22Rv1 (cell line): ENCODE measurements at regions not wholly inside any gene's neighbourhood (a gene's known extent, or its start where the extent isn't known, plus 50 kb on each side); places are given as distances from the start of the nearest gene placed in this dataset.

Source experiments
- H3K27ac ChIP-seq: fragments of 450-650 bp; 2 replicates; pipeline ENCODE4 v1.5.1; 2017
- ZFX ChIP-seq: fragments of 450-650 bp; IDR thresholded peaks from 2 replicates; pipeline ENCODE4 v1.6.1; 2017; ENCODE audit warnings: antibody characterized with exemption, borderline replicate concordance
- TF ChIP-seq, protein P1 (sequence below): fragments of 450-650 bp; IDR thresholded peaks from 2 replicates; pipeline ENCODE4 v1.5.1; 2017; ENCODE audit warnings: mild to moderate bottlenecking

DNA sequence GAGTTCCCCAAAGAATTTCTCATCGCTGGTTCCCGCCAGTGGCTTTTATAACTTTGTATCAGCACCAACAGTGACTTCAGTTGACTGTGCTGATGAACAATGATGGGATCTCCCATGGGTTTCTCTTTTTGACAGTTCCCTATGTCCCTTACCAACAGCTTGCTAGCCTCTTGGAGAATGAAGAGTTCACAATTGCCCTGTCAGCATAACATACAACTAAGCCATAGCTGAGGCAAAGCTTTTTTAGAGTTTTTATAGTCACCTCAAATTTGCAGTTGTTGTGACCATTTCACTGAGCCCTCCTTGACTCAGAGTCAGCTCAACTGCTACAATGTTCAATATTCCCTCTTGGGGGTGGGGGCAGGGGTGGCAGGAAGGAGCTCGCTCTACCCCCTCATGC, 179.8 kb downstream of the TFEC start:
- no peak overlapping the region for H3K27ac ChIP-seq
- TF ChIP-seq ZFX, result no peak
- TF ChIP-seq, protein P1, sequence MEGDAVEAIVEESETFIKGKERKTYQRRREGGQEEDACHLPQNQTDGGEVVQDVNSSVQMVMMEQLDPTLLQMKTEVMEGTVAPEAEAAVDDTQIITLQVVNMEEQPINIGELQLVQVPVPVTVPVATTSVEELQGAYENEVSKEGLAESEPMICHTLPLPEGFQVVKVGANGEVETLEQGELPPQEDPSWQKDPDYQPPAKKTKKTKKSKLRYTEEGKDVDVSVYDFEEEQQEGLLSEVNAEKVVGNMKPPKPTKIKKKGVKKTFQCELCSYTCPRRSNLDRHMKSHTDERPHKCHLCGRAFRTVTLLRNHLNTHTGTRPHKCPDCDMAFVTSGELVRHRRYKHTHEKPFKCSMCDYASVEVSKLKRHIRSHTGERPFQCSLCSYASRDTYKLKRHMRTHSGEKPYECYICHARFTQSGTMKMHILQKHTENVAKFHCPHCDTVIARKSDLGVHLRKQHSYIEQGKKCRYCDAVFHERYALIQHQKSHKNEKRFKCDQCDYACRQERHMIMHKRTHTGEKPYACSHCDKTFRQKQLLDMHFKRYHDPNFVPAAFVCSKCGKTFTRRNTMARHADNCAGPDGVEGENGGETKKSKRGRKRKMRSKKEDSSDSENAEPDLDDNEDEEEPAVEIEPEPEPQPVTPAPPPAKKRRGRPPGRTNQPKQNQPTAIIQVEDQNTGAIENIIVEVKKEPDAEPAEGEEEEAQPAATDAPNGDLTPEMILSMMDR, result no peak

DNA sequence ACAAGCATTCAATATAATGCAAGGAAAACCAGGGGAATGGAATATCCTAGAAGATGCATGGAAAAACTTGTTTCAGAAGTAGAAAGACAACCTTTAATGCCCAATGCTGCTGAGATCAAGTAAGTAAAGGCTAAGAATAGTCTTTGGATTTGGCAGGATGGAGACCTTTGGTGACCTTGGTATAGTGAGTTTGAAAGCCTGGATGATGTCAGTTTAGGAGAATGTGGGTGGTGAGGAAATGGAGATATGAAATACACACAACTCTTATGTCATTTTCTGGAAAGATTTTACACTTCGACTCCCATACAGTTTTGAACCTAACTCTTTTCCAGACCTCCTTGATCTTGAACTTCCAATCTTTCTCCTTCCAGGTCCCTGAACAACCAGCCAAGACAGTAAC, 185.7 kb downstream of the TFEC start:
- TF ChIP-seq ZFX, result no peak
- TF ChIP-seq, protein P1, result no peak
- no peak overlapping the region for H3K27ac ChIP-seq

DNA sequence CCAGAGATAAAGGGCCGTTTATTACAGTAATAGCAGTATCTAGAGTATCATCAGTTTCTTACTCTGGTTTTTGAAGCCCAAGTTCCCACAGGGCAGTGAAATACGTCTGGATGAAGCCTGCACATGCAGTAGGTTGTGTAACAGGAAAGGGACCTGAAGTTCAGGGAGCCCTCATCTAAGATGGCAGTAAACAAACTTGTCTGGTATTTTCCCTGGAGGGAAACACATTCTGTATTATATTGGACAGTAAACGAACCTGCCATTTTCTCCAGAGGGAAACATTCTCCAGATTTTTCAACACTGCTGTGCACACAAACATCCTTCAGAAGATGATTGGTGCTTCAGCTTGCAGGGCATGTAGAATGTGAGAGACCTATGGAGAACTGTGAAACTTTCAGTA, 189.9 kb downstream of the TFEC start:
- H3K27ac ChIP-seq, result no peak overlapping the region
- TF ChIP-seq, protein P1, result no peak
- no peak for TF ChIP-seq ZFX

DNA sequence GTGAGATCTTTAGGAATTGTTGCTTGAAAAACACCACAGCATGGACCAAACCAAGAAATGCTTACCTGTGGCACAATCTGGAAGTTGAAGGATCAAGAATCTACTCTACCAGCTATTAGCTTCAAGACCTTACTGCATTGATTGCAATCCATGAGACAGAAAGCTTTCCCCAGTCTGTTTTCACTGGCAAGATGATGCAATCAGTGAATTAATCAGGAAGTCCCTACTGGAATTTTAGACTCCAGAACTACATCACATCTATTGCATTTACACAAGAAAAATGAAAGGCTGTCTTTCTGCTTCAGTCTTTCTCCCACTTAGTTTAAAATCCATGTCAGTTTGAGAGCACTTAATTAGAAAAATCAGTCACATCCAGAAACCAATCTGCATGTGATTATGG, 191.7 kb downstream of the TFEC start:
- TF ChIP-seq, protein P1, result no peak
- no peak for TF ChIP-seq ZFX
- no peak overlapping the region for H3K27ac ChIP-seq

DNA sequence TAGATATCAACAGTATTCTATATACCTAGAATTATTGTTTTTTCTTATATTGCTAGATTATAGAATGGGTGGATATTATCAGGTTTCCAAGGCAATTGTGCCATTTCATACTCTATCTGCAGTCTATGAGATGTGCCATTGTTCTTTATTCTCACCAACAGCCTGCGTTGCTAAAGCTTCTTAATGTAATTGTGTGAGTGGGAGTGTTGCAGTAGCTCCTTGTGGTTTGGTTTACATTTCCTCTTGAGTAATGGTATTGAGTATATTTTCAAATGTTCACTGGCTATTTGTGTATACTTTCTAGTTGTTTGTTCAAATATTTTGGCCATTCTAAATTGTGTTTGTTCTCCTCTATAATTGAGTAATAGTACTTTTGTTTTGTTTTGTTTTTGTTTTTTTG, 199.2 kb downstream of the TFEC start:
- no peak overlapping the region for H3K27ac ChIP-seq
- TF ChIP-seq ZFX, result no peak
- TF ChIP-seq, protein P1, result no peak

DNA sequence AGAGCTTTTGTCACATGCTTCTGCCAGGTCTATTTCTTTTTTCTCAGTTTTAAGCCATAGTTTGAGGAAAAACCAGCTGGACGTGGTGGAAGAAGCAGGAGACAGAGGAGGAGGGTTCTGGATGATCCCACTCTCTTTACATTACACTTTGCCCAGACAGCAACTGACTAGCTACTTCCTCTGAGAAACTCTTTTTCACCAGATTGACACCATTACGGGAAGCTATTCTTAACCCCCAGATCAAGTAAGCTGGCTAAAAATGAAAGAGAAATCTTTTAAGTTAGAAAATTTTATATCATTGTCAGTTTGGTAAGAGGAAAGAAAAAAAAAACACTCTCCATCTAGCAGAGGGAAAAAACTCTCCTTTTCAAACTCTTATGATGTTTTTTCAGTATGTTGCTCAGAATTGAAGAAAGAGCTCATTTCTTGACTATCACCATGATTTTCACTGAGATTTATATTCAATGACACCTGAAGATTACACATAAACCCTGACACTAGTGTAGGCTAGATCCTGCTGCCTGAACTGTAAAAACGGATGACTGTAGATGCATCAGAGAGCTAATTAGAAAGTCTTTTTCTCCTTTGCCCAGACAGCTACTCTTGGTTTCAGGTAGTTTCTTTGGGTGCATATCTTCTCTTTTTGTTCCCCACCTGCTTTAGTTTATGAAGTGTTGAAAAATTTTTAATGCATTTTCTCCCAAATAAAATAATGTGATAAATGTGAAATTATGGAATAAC, 203.1 kb downstream of the TFEC start:
- no peak overlapping the region for H3K27ac ChIP-seq
- TF ChIP-seq ZFX, result no peak
- TF ChIP-seq, protein P1, result no peak

DNA sequence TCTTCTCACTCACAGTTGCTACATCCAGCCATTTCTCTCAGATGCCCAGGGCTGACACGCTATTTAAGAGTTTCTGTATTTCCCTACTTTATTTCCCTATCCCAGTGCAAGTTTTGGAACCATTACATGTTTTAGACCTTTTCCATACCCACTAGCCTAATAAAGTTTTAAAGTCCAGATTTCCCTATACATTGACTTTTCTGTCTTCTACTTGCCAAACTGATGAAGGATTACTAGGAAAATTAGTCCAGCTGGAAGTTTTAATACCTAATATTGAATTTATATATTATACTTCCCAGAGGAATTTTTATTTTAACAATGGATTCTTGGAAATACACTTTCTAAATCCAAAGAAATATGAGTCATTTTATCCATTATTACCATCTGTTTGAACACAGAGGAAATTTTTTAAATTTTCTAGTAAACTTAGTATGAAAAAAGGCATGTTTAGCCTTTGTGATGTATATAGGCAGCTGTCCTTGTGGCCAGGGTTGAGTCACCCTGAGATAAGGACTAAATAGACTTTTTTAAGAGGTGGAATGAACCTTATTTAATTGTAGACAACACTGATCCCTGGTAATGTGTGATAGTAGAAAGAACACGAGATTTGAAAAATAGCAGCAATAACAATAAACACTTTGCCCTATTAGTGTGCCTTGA, 205.0 kb downstream of the TFEC start:
- H3K27ac ChIP-seq, result no peak overlapping the region

More for the DNA sequence above, 205.0 kb downstream of the TFEC start:
- TF ChIP-seq, protein P1, result no peak
- no peak for TF ChIP-seq ZFX
